IPS DF 4.7 (cell line): ENCODE measurements at regions not wholly inside any gene's neighbourhood (a gene's known extent, or its start where the extent isn't known, plus 50 kb on each side); places are given as distances from the start of the nearest gene placed in this dataset.

Source experiments
- DNase-seq: peaks from one replicate; pipeline ENCODE4 v3.0.0-alpha.2; 2013; ENCODE audit warnings: low spot score; ENCODE audit errors: extremely low read depth

- no peak for DNase-seq
Measured at GRCh38 chr18:25962919-25963318, 127.5 kb downstream of the SS18 start.

GRCh38 chr18:25962176-25962575, 128.2 kb downstream of the SS18 start:
- no peak for DNase-seq

- DNase-seq: no peak
Measured at GRCh38 chr18:25957017-25957416, 133.4 kb downstream of the SS18 start.

GRCh38 chr18:25953111-25953510, 137.3 kb downstream of the SS18 start:
- DNase-seq: no peak

DNA sequence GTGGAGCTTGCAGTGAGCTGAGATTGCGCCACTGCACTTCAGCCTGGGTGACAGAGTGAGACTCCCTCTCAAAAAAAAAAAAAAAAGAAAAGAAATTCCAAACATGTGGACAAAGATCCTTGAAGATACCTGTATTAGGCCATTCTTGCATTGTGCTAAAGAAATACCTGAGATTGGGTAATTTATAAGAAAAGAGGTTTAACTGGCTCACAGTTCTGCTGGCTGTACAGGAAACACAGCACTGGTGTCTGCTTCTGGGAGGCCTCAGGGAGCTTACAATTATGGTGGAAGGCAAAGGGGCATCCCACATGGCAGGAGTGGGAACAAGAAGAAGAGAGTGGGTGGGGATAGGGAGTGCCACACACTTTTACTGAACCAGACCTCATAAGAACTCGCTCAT, 140.1 kb downstream of the SS18 start:
- no peak for DNase-seq

- no peak for DNase-seq
Measured at GRCh38 chr18:25946540-25946939, 143.9 kb downstream of the SS18 start.

GRCh38 chr18:25935356-25935755, 155.1 kb downstream of the SS18 start:
- DNase-seq: no peak

DNA sequence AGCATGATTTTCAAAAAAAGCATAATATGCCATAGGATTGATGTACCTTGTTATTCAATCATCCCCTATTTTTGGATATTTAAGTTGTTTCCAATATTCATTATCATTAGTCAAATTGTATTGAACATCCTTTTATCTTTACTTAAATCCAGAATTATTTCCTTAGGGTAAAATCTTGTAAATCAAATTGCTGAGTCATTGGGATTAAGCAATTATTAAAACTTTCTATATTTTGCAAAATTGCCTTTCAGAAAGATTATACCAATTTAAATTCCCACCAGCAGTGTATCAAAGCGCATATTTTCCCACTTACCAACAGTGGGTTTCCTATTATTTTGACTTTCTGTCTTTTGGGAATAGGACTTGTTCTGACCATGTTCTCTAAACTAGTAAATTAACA, 159.3 kb downstream of the SS18 start:
- no peak for DNase-seq

- no peak for DNase-seq
Measured at GRCh38 chr18:25929787-25930186, 160.6 kb downstream of the SS18 start.

DNA sequence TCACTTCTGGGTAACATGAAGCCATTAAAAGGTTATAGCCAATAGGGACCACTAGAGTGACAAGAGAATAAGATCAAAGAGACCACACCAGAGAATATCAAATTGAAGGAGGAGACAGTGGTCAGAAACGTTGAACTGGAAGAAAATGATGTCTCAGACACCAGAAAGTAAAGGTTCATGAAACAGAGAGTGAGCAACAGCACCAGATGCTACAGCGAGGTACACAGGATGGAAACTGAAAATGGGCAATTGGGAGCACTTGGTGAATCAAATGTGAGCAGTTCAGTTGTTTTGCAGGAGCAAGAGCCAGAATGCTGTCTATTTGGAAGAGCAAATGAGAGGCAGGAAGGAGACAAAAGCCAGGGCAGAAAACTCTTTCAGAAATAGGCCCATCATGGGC, 162.6 kb downstream of the SS18 start:
- DNase-seq: no peak

DNA sequence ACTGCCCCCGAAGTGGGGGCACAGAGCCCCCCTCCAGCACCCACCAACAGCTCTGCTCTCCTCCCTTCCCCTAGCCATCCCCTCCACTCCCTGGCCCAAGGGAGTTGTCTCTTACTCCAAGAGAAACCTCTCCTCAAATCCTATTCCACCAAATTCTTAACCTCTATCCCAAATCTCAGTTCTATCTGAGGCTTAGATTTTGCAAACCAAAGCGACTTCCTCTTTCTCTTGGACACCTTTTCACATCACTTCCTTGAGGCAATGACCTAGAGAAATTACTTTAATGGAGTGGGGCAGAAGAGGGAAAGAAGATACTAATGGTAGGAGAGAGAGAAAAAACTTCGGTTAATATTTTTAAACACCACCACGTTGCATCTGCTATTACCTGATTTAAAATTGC, 167.2 kb downstream of the SS18 start:
- DNase-seq: no peak

GRCh38 chr18:25921677-25922421, 168.6 kb downstream of the SS18 start:
- DNase-seq: peak; percentile 36

DNA sequence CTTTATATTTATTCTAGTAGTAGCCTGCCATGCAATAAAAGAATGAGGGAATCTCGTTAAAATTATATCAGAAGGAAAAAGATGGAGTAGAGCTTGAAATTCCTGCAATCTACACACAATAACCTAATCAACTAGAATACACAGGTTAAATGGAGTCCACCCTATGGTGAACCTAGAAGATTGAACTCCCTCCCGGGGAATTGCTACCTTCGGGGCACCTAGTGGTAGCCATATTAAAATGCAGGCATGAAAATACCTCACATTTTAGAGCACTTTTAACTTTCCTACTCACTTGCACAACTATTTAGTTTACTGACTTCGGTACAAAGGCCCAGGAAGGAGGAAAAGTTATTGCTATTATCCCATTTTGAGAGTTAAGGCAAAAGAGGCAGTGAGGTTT, 174.5 kb downstream of the SS18 start:
- DNase-seq: no peak

DNA sequence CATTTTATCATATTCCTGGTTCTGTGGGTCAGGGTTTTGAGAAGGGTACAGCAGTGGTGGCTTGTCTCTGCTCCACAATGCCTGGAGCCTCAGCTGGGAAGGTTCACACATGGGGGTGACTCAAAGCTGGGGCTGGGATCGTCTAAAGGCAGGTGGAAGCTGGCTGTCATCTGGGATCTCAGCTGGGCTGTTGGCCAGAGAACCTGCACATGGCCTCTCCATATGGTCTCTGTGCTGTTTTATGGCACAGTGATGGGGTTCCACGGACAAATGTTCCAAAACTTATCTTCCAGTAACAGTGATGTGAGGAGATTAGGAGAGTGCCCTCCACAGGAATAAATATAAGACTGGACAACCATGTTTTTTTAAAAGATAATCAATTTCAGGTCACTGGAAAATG, 191.4 kb downstream of the SS18 start:
- no peak for DNase-seq

- DNase-seq: no peak
Measured at GRCh38 chr18:25896956-25897355, 193.5 kb downstream of the SS18 start.

GRCh38 chr18:25896178-25896780, 194.1 kb downstream of the SS18 start:
- DNase-seq: no peak

DNA sequence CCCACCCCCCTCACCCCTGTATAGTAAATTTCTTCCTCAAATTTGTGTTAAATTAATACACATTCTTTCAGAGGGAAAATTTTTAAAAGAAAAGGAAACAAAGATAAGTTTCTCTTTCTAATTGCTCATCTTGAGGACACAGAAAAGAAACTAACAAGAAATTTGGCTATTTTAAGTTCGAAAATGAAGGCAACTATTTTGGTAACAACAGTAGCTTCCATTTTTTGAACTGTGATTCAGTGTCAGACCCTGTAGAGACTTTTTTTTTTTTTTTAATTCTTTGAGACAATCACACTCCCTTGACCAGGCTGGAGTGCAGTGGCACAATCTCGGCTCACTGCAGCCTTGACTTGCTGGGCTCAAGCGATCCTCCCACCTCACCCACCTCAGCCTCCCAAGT, 194.9 kb downstream of the SS18 start:
- DNase-seq: no peak

DNA sequence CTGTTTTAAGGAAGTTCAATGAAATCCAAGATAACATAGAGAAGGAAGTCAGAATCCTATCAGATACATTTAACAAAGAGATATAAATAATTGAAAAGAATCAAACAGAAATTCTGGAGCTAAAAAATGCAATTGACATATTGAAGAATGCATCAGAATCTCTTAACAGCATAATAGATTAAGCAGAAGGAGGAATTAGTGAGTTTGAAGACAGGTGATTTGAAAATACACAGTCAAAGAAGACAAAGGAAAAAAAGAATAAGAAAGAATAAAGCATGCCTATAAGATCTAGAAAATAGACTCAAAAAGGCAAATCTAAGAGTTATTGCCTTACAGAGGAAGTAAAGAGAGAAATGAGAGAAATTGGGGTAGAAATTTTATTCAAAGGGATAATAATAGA, 204.1 kb downstream of the SS18 start:
- DNase-seq: no peak

DNA sequence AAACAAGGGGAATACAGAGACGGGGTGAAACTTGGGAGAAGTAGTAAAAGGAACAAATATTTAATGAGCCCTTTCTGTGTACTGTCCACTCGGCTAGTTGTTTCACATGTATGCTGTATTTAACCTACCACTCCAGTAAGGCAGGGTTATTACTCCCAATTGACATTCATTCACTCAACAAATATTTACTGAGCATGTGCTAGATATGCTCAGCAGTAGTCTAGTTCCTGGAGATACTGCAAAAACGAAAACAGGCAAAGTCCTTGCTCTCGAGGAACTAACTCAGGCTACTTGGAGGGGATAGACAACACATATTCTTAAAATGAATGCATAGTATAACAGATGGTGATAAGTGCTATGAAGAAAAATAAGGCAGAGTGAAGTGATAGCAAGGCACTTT, 207.3 kb downstream of the SS18 start:
- no peak for DNase-seq

DNA sequence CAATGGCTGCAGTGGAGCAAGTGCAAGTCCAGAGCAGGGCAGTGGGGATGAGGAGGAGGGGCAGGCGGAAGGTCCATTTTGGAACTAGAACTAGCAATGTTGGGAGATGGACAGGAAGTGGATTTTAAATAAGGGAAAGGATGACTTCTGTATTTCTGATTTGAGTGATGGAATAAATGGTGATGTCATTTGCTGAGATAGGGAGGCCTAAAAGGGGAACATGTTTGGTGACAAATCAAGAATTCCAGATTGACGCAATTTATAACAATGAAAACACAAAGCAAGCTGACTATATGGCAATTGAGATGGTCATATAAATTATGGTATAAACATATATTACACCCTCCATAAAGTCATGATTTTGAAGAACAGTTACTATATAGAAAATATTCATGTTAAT, 209.3 kb downstream of the SS18 start:
- DNase-seq: no peak

DNA sequence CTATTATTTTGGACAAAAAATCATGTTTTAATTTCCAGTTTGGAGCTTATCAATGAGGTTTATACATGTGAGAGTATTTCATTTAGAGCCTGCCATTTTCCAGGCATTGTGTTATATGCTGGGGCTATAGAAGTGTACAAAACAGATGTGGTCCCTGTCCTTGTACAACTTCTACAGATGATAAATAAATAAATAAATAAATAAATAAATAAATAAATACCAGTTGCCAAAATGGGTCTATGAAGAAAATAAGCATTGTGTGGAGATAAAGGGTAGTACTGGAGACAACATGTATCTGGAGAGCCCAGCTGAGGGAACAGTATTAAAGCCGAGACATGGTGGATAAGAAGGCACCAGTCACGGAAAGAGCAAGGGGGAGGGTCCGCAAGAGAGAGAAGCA, 210.0 kb downstream of the SS18 start:
- no peak for DNase-seq

DNA sequence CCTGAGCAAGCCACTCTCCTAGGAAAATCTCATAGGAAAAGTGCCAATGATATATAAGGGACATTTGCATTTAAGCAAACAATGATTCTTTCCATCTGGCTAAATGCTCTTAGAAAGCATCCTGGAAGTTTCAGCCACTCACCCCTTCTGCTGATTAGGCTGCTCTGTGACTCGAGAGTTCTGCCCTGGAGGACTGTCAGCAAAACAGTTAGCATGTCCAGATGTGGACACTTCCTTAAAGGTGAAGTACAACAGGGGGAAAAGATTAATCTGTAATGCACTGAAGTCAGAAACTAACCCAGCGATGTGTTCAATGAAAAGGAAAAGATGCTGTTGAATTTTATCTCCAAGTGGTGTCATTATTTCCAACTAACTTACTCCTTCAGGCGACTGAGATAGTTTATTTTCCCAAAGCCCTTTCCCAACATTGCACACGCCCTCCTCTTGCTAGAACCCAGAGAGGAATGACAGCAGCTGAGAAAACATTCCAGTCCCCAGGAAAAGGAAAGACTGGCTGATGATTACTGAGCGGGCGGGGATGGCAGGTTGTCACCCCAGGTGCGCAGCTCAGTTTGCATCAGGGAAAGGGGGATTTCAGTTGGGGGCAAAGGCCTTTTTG, 214.0 kb downstream of the SS18 start:
- DNase-seq: no peak
